HG02885 (cell line): ENCODE measurements at regions not wholly inside any gene's neighbourhood (a gene's known extent, or its start where the extent isn't known, plus 50 kb on each side); places are given as distances from the start of the nearest gene placed in this dataset.
"Not testable (repeated sequence)": the region's sequence is repeated elsewhere in the genome, so short reads cannot be mapped to it uniquely, and the experiment has no call there.

Experiments
- ATAC-seq: cut with Tn5 transposase; IDR thresholded peaks from one replicate; pipeline ENCODE4 v1.9.1; 2021; ENCODE audit warnings: mild to moderate bottlenecking; ENCODE audit not compliant: unreplicated experiment, poor library complexity

GRCh38 chr22:25281675-25282345 is 62.4 kb downstream of the CRYBB2 start:
- ATAC-seq, result no peak

GRCh38 chr22:25282346-25282670 is 62.9 kb downstream of the CRYBB2 start:
- ATAC-seq, result no peak

- ATAC-seq, result no peak
Observed at GRCh38 chr22:25282671-25283561, 63.5 kb downstream of the CRYBB2 start.

GRCh38 chr22:25288481-25288880 is 69.0 kb downstream of the CRYBB2 start:
- ATAC-seq, result not testable (repeated sequence)

GRCh38 chr22:25301912-25302311 is 82.5 kb downstream of the CRYBB2 start:
- not testable (repeated sequence) for ATAC-seq

- not testable (repeated sequence) for ATAC-seq
Observed at GRCh38 chr22:25309586-25309985, 90.1 kb downstream of the CRYBB2 start.

- not testable (repeated sequence) for ATAC-seq
Observed at GRCh38 chr22:25311924-25312323, 92.5 kb downstream of the CRYBB2 start.

GRCh38 chr22:25318081-25318823 is 98.8 kb downstream of the CRYBB2 start:
- ATAC-seq, result no peak

GRCh38 chr22:25327018-25327755 is 107.7 kb downstream of the CRYBB2 start:
- no peak for ATAC-seq

GRCh38 chr22:25331050-25331449 is 111.6 kb downstream of the CRYBB2 start:
- no peak for ATAC-seq

- ATAC-seq, result not testable (repeated sequence)
Observed at GRCh38 chr22:25331911-25332310, 112.5 kb downstream of the CRYBB2 start.

- ATAC-seq, result no peak
Observed at GRCh38 chr22:25332386-25332785, 112.9 kb downstream of the CRYBB2 start.

GRCh38 chr22:25334162-25334490 is 114.7 kb downstream of the CRYBB2 start:
- ATAC-seq, result no peak

GRCh38 chr22:25334631-25335030 is 115.2 kb downstream of the CRYBB2 start:
- not testable (repeated sequence) for ATAC-seq

GRCh38 chr22:25335276-25335675 is 115.8 kb downstream of the CRYBB2 start:
- not testable (repeated sequence) for ATAC-seq

GRCh38 chr22:25340536-25340935 is 121.1 kb downstream of the CRYBB2 start:
- ATAC-seq, result not testable (repeated sequence)

GRCh38 chr22:25344366-25344765 is 124.9 kb downstream of the CRYBB2 start:
- not testable (repeated sequence) for ATAC-seq

- no peak for ATAC-seq
Observed at GRCh38 chr22:25346859-25347751, 127.7 kb downstream of the CRYBB2 start.

- no peak for ATAC-seq
Observed at GRCh38 chr22:25347752-25348102, 128.3 kb downstream of the CRYBB2 start.
